DMS153 treated with DMSO at 0.1 percent for 48 hours (cell line): ENCODE measurements at regions not wholly inside any gene's neighbourhood (a gene's known extent, or its start where the extent isn't known, plus 50 kb on each side); places are given as distances from the start of the nearest gene placed in this dataset.
"Not testable (repeated sequence)": the region's sequence is repeated elsewhere in the genome, so short reads cannot be mapped to it uniquely, and the experiment has no call there.

ENCODE experiments used
- DNase-seq: peaks from one replicate; lab custom pipeline; 2025; ENCODE audit not compliant: unreplicated experiment; lab: John Stamatoyannopoulos, UW

- DNase-seq: no peak
These were observed 923.3 kb downstream of the KCNA4 start for GRCh38 chr11:29093416-29094120.

DNA sequence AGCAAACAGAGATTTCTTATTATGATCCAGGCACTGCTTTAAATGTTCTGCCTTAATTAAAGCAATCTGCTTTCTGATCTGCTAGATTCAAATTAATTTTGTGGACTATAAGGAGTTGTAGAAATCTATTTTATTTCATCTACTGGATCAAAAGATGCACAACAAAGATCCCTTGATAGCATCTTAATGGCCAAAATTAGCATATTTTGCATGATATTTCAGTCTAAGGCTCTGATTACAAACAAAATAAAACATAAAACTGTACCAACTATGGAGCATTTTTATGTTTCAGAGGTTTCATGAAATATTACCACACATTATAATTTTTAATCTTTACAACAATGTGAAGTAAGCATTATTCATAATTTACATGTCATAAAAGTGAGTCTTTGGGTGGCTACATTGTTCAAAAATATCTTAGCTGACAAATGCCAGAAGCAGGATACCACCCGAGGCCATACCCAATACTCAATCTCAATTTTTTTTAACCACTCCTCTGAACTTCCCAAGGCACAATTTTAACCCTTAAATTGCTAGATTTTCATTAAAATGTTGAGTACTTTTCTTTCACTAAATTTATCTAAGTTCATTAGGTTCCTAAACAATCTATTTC lies 929.5 kb downstream of the KCNA4 start:
- DNase-seq: no peak

- DNase-seq: no peak
These were observed 941.1 kb downstream of the KCNA4 start for GRCh38 chr11:29075726-29076125.

DNA sequence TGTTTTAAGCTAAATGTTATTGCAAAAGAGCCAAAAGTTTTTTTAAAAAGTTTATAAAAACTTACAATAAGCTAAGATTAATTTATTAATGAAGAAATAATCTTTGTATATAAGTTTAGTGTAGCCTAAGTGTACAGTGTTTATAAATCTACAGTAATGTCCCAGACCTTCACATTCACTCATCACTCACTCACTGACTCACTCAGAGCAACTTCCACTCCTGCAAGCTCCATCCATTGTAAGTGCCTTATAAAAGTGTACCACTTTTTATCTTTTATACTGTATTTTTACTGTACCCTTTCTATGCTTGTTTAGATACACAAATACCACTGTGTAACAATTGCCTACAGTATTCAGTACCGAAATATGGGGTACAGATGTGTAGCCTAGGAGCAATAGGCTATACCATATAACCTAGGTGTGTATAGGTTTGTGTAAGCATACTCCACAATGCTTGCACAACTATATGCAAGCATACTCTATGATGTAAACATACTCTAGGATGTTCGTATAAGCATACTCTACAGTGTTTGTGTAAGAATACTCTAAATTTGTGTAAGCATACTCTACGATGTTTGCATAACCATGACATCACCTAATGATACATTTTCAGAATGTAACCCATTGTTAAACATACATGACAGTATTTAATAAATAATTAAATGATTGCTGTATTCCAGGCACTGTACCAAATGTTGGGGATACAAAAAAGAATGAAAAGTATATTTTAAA lies 953.0 kb downstream of the KCNA4 start:
- DNase-seq: no peak

GRCh38 chr11:29061452-29061851 lies 953.3 kb downstream of the METTL15 start:
- no peak for DNase-seq

DNA sequence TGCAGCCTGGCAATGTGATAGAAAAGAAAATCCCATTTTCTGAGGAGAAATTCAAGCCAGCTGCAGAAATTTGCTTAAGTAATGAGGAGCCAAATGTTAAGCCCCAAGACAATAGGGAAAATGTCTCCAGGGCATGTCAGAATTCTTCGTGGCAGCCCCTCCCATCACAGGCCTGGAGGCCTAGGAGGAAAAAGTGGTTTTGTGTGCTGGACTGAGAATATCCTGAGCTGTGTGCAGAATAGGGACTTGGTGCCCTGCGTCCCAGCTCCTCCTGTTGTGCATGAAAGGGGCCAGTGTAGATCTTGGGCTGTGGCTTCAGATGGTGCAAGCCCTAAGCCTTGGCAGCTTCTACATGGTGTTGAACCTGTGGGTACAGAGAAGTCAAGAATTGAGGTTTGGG lies 948.3 kb downstream of the METTL15 start:
- not testable (repeated sequence) for DNase-seq

- DNase-seq: no peak
These were observed 943.7 kb downstream of the METTL15 start for GRCh38 chr11:29051935-29052334.

GRCh38 chr11:29050962-29051361 lies 942.8 kb downstream of the METTL15 start:
- DNase-seq: not testable (repeated sequence)

GRCh38 chr11:29040489-29040888 lies 932.3 kb downstream of the METTL15 start:
- no peak for DNase-seq

GRCh38 chr11:29032384-29033149 lies 924.4 kb downstream of the METTL15 start:
- DNase-seq: no peak

DNA sequence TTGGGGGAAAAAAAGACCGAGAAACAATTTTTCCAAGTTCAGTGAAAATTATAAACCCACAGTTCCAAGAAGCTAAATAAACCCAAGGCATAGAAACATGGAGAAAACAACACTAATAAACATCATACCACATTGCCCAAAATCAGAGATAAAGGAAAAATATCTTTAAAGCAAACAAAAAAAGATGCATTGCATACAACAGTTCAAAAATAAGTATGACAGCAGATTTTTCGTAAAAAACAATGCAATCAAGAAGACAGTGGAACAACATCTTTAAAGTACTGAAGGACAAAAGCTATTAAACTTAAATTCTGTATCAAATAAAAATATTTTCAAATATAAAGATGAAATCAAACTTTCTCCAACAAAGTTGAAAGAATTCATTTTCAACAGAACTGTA lies 921.3 kb downstream of the METTL15 start:
- DNase-seq: no peak

DNA sequence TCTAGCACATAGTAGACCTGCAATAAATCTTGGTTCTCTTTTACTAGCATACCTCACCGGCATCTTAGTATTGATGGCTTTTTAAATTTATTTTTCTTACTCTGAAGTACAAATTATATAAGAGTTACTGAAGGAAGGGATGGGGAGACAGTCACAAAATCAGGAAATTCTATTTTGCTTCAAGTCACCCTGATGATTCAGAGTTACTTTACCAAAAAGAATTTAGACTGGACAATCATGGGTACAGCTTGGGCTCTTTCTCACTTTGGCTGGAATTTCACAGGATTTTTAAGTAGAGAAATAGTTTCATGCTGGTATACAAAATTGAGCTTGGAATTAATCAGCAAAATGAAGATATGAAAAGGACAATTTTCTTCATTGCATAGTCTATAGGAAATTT lies 919.2 kb downstream of the METTL15 start:
- no peak for DNase-seq

DNA sequence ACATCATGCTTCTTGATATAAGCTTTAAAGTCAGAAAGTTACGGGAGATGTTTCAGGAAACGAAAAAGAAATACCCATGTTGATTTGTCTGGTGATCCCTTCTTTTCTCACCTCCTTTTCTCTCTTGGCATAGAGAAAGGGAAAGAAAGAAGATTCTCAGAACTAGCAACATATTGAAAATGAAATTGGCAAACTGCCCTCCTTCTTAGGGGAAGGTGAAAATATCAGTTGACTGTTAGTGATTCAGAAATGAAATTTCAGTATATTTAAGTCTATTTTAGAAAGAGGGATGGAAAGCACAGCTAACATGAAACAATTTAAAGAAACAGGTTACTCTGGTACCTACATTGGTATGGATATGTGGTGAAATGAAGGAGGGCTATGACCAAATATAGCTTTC lies 918.1 kb downstream of the METTL15 start:
- DNase-seq: no peak

GRCh38 chr11:29025001-29025400 lies 916.8 kb downstream of the METTL15 start:
- DNase-seq: no peak

DNA sequence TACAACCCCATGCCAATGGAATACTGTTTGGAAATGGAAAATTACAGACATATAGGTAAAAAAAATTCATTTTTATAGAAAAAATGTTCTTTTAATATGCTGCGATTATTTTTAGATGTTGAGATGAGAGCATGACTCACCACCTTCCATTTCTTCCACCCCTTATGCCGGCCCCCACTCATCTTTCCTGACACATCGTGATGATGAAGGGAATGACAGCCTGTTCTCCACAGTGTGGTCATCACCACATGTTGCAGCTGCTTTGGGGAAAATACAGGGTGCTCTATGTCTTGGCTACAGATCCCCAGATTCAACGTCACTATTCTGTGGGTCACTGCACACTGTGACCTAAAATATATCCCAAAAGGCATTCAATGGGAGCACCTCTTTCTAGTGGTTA lies 916.2 kb downstream of the METTL15 start:
- DNase-seq: no peak

DNA sequence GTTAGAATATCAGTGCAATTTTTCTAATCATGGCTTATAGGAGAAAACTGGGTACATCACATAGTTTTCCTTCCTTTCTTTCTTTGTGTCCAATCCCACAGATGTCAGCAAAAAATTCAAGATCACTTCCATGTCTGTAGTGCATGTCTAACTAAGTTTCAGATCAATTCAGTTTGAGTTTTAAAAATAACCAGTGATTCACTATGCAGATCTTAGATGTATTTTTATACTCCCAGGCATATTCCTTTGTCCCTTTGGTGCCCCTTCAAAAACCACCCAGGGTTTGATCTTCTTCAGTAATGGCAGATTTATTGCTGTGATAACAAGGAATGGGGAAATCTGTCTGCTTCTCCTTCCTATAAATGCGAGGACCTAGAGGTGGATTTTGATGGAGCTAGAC lies 915.6 kb downstream of the METTL15 start:
- DNase-seq: no peak

DNA sequence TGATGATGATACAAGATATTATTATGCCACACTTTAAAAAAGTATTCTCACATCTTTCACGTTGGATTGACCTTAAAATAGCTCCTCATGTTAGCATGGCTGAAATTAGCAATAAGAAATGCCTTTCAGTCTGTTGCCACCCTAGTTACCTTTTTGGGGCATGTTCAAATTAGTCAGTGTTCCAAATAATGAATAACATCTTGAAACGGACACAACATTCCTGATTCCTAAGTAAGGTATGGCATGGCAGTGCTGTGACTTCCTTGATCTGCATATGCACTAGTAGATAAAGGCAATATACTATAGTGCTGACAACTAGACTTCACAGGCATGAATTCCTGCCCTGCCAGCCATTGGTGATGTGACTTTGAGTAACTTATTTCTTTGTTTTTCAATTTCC lies 914.5 kb downstream of the METTL15 start:
- no peak for DNase-seq

- no peak for DNase-seq
These were observed 911.9 kb downstream of the METTL15 start for GRCh38 chr11:29019960-29020683.

GRCh38 chr11:29018631-29019030 lies 910.4 kb downstream of the METTL15 start:
- no peak for DNase-seq

- no peak for DNase-seq
These were observed 909.8 kb downstream of the METTL15 start for GRCh38 chr11:29017941-29018340.

DNA sequence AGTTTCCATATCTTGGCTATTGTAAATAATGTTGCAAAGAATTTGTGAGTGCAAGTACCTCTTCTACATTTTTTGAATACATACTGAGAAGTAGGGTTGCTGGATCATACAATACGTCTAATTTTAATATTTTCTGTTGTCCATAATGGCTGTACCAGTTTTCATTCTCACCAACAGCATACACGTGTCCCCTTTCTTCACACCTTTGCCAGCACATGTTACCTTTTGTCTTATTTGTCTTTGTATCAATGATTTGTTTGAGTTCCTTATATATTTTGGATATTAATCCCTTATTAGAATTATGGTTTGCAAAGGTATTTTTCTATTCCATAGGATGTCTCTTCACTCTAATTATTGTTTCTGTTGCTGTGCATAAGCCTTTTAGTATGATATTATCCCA lies 904.3 kb downstream of the METTL15 start:
- DNase-seq: no peak
